ENCODE measurements at regions not wholly inside any gene's neighbourhood (a gene's known extent, or its start where the extent isn't known, plus 50 kb on each side); places are given as distances from the start of the nearest gene placed in this dataset.

- DNase-seq: no peak
Observed at GRCh38 chr12:93135286-93136239, 206.5 kb upstream of the EEA1 start.

- no peak for DNase-seq
Observed at GRCh38 chr12:93136253-93137055, 207.4 kb upstream of the EEA1 start.

- DNase-seq: no peak
Observed at GRCh38 chr12:93137656-93138612, 208.8 kb upstream of the EEA1 start.

- DNase-seq: no peak
Observed at GRCh38 chr12:93139028-93139665, 210.1 kb upstream of the EEA1 start.

- no peak for DNase-seq
Observed at GRCh38 chr12:93140325-93140724, 211.2 kb upstream of the EEA1 start.

- no peak for DNase-seq
Observed at GRCh38 chr12:93140801-93141200, 211.7 kb upstream of the EEA1 start.

GRCh38 chr12:93142881-93143280 is 213.8 kb upstream of the EEA1 start:
- DNase-seq: no peak

GRCh38 chr12:93144109-93144508 is 215.0 kb upstream of the EEA1 start:
- no peak for DNase-seq

- DNase-seq: no peak
Observed at GRCh38 chr12:93145086-93145485, 216.0 kb upstream of the EEA1 start.

- DNase-seq: no peak
Observed at GRCh38 chr12:93146263-93146939, 217.3 kb upstream of the EEA1 start.

GRCh38 chr12:93146970-93147369 is 217.9 kb upstream of the EEA1 start:
- no peak for DNase-seq

- no peak for DNase-seq
Observed at GRCh38 chr12:93148412-93148811, 219.3 kb upstream of the EEA1 start.

GRCh38 chr12:93149229-93149628 is 220.1 kb upstream of the EEA1 start:
- DNase-seq: no peak

GRCh38 chr12:93151079-93151762 is 222.1 kb upstream of the EEA1 start:
- DNase-seq: no peak

- DNase-seq: no peak
Observed at GRCh38 chr12:93152617-93153016, 223.5 kb upstream of the EEA1 start.

- no peak for DNase-seq
Observed at GRCh38 chr12:93153321-93153720, 224.2 kb upstream of the EEA1 start.

GRCh38 chr12:93154096-93154728 is 223.5 kb upstream of the NUDT4 start:
- no peak for DNase-seq

GRCh38 chr12:93154753-93155480 is 222.8 kb upstream of the NUDT4 start:
- DNase-seq: no peak

- no peak for DNase-seq
Observed at GRCh38 chr12:93156086-93156716, 221.5 kb upstream of the NUDT4 start.
